NCI-H1105 (cell line): ENCODE measurements at regions not wholly inside any gene's neighbourhood (a gene's known extent, or its start where the extent isn't known, plus 50 kb on each side); places are given as distances from the start of the nearest gene placed in this dataset.

Source experiments
- DNase-seq: peaks from one replicate; lab custom pipeline; 2025; lab: John Stamatoyannopoulos, UW

DNA sequence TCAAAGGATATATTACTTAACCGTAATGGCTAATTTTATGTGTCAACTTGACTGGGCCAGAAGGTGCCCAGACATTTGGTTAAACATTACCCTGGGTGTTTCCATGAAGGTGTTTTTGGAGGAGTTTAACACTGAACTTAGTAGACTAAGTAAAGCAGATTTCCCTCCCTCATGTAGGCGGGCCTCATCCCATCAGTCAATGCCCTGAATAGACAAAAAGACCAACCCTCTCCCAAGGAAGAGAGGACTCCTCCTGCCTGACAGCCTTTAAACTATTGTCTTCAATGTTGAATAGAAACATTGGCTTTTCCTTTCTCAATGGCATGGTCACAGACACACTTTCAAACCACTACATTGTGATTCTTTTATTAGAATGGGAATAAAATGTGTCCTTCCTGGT, 121.9 kb downstream of the SETD4 start:
- no peak for DNase-seq

DNA sequence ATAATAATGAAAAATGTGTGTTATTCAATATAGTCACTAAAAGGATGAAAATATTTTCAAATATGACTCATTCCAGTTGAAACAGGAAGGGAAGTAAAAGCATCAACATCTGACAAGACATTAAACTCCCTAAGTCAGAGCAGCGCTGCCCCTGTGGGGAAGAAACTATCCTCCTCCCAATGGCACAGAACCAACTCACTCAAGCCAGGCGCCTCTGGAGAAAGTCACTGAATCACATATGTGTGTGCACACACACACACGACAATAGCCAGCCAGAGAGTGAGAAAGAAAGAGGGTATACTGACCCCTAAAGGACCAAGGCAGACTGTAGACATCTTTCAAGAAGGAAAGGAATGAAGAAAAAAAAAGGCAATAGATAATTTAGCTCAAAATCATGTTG, 126.9 kb downstream of the SETD4 start:
- no peak for DNase-seq

DNA sequence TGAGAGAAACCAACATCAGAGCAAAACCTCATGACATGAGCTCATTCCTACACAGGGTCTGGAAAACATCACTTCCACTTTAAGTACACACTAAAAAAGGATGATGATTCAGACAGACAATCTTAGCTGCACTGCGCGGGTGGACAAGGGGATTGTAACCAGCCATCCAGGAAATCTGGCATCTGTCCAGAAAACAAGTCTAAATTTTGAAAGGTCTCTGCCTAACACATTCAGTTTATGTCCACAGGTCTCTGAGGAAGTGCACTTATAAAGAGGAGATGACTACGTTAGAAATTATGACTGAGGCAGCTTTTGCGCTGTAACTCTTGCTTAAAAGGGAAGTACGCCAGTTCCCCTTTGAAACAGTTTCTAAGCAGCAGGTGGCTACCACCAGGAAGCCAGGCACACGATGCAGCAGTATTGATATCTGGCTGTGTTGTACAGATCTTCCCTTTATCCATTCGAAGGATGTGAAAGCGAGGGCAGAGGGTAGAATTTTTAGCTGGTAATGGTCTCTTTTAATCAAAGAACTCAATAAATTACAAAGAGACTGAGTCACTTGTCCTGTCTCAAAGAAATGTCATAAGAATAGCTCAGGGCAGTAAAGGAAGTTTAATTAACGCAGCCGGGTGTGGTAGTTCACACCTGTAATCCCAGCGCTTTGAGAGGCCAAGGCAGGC, 128.0 kb downstream of the SETD4 start:
- DNase-seq, result no peak

- DNase-seq, result no peak
These were observed 130.4 kb downstream of the SETD4 start for GRCh38 chr21:35929901-35930300.

GRCh38 chr21:35927262-35927661, 133.1 kb downstream of the SETD4 start:
- DNase-seq, result peak; percentile 86

DNA sequence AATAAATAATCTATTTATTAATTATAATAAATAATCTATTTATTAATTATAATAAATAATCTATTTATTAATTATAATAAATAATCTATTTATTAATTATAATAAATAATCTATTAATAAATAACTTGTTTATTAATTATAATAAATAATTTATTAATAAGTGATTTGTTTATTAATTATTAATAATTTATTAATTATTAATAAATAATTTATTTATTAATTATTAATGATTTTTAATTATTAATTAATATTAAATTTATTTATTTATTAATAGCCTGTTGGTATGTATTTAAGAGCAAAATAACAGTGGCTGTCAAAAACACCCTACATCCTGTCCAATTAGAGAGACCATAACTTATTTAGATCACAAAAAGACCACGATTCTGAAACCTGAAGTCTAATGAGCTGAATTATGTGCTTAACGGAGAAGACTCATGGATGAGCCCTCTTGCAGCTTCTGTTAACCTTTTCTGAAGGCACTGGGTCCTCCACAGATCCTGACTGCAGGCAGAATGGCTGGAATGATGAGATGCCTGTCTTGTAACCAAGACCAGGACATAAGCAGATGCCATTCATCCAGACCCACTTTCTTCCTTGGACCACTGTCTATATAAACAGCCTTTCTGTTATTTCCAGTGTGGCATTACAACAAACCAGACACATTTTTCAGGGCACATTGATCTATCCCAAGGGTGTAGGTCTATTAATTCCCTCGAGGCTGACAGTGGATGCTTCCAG, 134.2 kb downstream of the SETD4 start:
- no peak for DNase-seq

DNA sequence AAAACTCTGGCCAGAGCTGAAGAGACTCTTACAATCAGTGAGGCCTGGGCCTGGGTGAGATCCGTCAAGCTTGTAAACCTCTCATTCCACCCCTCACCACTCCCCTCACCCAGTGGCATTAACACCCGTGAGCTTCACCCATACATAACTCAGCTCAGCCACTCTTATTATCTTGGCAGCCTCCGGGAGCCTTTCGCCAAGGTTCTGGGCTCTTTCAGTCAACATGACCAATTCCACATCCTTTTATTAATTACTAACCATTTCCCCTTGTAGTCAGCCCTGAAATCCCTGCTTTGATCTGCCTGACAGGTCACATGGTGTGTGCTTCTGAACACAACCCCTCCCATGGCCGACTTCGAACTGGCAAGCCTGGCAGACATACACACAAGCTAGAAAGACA, 134.8 kb downstream of the SETD4 start:
- DNase-seq, result no peak

GRCh38 chr21:35924714-35925301, 135.5 kb downstream of the SETD4 start:
- no peak for DNase-seq

DNA sequence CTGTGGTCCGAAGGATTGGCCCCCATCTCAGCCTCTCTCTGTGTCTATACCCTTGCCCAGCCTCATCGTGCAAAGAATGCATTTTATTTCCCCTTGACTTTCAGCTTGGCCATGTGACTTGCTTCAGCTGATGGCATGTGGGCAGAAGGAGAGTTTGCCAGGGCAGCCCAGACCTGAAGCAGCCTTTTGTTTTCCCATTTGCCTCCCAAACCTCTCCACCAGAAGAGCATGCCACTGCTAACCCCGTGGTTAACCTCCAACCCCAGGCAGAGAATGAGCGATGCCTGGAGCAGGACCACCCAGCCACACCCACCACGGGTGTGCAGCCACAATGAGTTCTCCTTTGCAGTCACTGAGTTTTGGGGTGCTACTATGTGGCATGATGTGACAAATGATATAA, 136.4 kb downstream of the SETD4 start:
- no peak for DNase-seq

- DNase-seq, result no peak
These were observed 137.7 kb downstream of the SETD4 start for GRCh38 chr21:35922618-35923017.

DNA sequence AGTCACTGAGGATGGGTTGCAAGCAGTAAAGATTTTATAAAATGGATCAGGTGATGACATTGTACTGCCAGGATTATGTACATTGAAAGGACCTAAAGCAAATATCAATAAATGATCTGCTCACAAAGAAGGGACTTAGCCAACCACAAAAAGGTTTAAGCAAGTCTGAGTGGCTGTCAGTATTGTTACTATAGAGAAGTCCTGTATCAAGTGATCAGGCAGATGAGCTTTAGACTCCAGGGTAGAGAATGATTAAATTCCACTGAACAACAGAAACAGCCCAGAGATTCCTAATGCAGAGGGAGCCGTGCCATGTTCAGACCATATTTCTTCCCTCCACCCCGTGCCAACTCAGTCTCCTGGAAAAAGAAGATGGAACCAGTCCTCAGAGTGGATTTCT, 138.9 kb downstream of the SETD4 start:
- no peak for DNase-seq

DNA sequence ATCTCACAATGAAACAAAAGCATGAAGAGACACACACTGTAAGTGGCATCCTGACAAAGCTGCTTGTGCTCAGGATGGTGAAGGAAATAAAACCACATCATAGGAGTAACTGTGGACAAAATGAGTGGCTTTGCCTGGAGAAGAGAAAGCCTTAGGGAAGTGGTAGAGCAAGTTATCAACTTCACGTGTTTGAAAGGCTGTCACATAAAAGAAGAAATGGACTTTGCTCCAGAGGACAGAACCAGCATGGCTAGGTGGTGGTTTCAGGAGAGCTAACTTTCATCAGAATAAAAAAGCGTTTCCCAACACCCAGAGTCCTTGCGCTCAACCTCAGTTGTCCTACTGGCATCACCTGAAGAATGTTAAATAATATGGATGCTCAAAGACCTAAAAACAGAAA, 139.9 kb downstream of the SETD4 start:
- DNase-seq, result no peak

- no peak for DNase-seq
These were observed 145.3 kb downstream of the SETD4 start for GRCh38 chr21:35915030-35915429.

- DNase-seq, result no peak
These were observed 148.7 kb downstream of the SETD4 start for GRCh38 chr21:35911412-35912191.

- no peak for DNase-seq
These were observed 150.7 kb downstream of the SETD4 start for GRCh38 chr21:35909456-35910223.

- DNase-seq, result no peak
These were observed 151.8 kb downstream of the SETD4 start for GRCh38 chr21:35908311-35909078.

- DNase-seq, result no peak
These were observed 153.7 kb downstream of the SETD4 start for GRCh38 chr21:35906586-35906985.

DNA sequence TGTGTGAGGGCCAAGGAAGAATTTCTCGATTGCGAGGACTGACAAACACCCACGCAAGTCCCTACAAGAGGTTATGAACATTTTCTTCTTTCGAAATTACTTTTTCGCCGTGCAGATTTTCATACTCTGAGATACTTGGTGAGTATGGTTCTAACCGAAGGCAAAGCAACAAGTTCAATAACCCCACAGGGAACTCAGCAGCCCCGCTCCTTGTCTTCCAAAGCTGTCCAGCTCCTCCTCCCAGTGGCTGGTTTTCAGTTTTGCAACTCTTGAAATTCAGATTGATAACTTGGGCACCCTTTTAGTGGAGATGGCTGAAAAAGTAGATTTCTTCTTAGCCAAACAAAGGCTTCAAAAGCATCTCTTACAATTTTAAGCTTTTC, 154.4 kb downstream of the SETD4 start:
- DNase-seq, result no peak

DNA sequence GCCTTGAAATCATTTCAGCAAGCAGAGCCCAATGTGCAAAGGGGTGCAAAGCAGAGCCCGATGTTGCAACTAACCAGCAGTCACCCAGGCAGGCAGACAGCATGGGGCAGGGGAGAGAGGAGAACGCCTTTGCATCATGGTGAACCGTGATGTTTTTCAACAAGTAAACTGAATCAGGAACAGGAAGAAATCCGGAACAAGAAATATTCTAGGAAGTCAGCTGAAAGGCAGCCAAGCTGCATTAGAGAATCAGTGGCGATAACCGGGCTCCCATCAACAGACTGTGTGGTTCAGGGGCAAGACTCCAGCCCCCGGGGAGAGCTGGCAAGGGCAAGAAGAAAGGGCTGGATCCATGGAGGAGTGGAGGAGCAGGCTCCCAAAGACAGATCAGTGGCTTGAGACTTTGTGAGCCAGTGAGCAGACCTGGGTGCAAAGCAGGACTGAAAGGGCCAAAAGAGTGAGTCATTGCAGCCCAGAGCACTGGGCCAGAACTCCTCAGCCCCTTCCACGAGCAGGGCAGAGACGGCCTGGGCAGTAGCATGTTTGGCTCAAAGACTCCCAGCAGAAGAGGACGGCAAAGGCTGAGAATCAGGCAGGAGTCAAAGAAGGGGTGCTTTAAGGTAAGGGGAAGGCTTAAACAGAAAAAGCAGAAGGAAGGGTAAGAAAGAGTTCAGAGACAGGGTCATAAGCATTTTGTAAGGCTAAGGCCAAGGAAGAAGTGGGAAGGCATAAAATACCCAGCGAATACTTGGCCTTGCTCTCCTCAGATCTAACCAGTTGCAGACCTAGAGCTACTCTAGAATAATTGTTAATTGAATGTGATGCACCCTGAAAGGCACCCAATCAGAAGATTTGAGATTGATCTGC, 155.0 kb downstream of the SETD4 start:
- no peak for DNase-seq

GRCh38 chr21:35900539-35900938, 159.8 kb downstream of the SETD4 start:
- DNase-seq, result peak; percentile 49
